ENCODE measurements at regions not wholly inside any gene's neighbourhood (a gene's known extent, or its start where the extent isn't known, plus 50 kb on each side); places are given as distances from the start of the nearest gene placed in this dataset.

GRCh38 chr5:23756779-23757178 is 249.4 kb downstream of the PRDM9 start:
- no peak for TF ChIP-seq CTCF (IDR thresholded peaks at IDR 0.05; ENCODE audit: low read depth, low read length, poor library complexity, severe bottlenecking)
- TF ChIP-seq EZH2phosphoT487 (IDR thresholded peaks at IDR 0.05; ENCODE audit: borderline replicate concordance, low read length), result no peak
